Osteocyte (in vitro differentiated cells): ENCODE measurements at regions not wholly inside any gene's neighbourhood (a gene's known extent, or its start where the extent isn't known, plus 50 kb on each side); places are given as distances from the start of the nearest gene placed in this dataset.

ENCODE experiments used
- DNase-seq: peaks from one replicate; pipeline ENCODE4 v3.0.0; 2021; ENCODE audit warnings: mixed read lengths; ENCODE audit not compliant: unreplicated experiment; ENCODE audit errors: extremely low spot score
- H3K27ac Mint-ChIP-seq: one replicate; pipeline ENCODE4 v1.8.0; 2021; ENCODE audit warnings: mild to moderate bottlenecking, mixed read lengths; ENCODE audit not compliant: unreplicated experiment
- H3K27me3 Mint-ChIP-seq: one replicate; pipeline ENCODE4 v1.8.0; 2021; ENCODE audit warnings: mixed read lengths; ENCODE audit not compliant: unreplicated experiment
- H3K36me3 Mint-ChIP-seq: one replicate; pipeline ENCODE4 v1.8.0; 2021; ENCODE audit warnings: mixed read lengths; ENCODE audit not compliant: unreplicated experiment
- H3K4me1 Mint-ChIP-seq: one replicate; pipeline ENCODE4 v1.8.0; 2021; ENCODE audit warnings: mixed read lengths; ENCODE audit not compliant: unreplicated experiment
- H3K4me3 Mint-ChIP-seq: one replicate; pipeline ENCODE4 v1.8.0; 2021; ENCODE audit warnings: mild to moderate bottlenecking, moderate library complexity, mixed read lengths; ENCODE audit not compliant: unreplicated experiment
- H3K9me3 Mint-ChIP-seq: one replicate; pipeline ENCODE4 v1.8.0; 2021; ENCODE audit warnings: mixed read lengths; ENCODE audit not compliant: unreplicated experiment
- CTCF ChIP-seq: fragments of 200-600 bp; sonication (generic); IDR thresholded peaks from 2 replicates; pipeline ENCODE4 v1.5.0; 2021; ENCODE audit warnings: antibody characterized with exemption, mild to moderate bottlenecking, moderate library complexity

GRCh38 chr2:75317316-75317715 is 118.0 kb upstream of the TACR1 start:
- no peak for TF ChIP-seq CTCF
- no peak for DNase-seq
- H3K9me3 Mint-ChIP-seq = no peaks in the 10 kb centered on the region
- H3K27me3 Mint-ChIP-seq = peaks cover 7% of the 10 kb centered on the region
- no peak overlapping the region for H3K4me3 Mint-ChIP-seq
- no peak overlapping the region for H3K27ac Mint-ChIP-seq
- H3K4me1 Mint-ChIP-seq = no peaks in the 10 kb centered on the region
- H3K36me3 Mint-ChIP-seq = no peaks in the 10 kb centered on the region

DNA sequence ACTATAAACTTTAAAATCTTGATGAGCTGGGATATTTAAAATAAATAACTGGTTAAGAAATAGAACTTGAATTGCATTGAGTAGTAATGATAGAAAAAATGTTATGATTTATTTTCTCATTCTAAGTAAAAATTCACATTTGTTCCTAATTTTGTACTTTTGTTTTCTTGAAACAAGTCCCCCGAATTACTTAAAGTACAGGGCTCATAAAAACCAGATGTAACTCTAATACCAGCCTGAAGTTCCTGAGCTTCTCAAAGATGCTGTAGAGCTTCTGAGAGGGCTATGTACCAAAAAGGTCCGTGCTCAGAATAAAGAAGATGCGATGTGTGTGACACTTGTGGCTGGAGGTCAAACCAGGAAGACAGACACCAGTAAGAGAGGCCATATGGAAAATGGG is 116.1 kb upstream of the TACR1 start:
- no peaks in the 10 kb centered on the region for H3K9me3 Mint-ChIP-seq
- no peak overlapping the region for H3K4me3 Mint-ChIP-seq
- no peak for DNase-seq
- H3K4me1 Mint-ChIP-seq = peaks cover 4% of the 10 kb centered on the region
- no peak for TF ChIP-seq CTCF
- no peak overlapping the region for H3K27ac Mint-ChIP-seq
- H3K27me3 Mint-ChIP-seq = peaks cover 7% of the 10 kb centered on the region
- H3K36me3 Mint-ChIP-seq = no peaks in the 10 kb centered on the region

DNA sequence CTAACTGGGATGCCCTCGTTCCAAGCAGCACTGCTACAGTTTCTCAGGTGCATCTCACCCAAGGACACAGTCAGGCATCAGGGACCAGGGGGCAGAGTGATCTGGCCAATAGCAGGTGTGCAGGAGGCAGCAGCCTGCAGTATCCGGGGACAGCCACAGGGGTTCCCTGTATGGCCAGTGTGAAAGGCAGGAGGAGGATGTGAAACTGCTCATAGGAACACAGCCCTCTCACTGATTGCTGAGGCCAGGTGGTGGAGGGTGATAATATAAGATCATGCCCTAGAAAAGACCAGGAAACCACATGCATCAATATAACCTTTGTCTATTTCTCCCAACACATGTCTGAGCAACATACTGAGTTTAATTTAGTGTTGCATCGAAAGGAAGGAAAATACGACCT is 112.7 kb upstream of the TACR1 start:
- Mint-ChIP-seq H3K4me1 (peaks cover 4% of the 10 kb centered on the region), H3K9me3 (no peaks in the 10 kb centered on the region), H3K4me3 (no peak overlapping the region), H3K36me3 (no peaks in the 10 kb centered on the region), H3K27me3 (no peaks in the 10 kb centered on the region), H3K27ac (no peak overlapping the region)
- DNase-seq = no peak
- no peak for TF ChIP-seq CTCF

GRCh38 chr2:75311521-75311920 is 112.2 kb upstream of the TACR1 start:
- H3K9me3 Mint-ChIP-seq = no peaks in the 10 kb centered on the region
- H3K27me3 Mint-ChIP-seq = no peaks in the 10 kb centered on the region
- H3K4me3 Mint-ChIP-seq = no peak overlapping the region
- H3K4me1 Mint-ChIP-seq = peaks cover 4% of the 10 kb centered on the region
- TF ChIP-seq CTCF = no peak
- no peaks in the 10 kb centered on the region for H3K36me3 Mint-ChIP-seq
- H3K27ac Mint-ChIP-seq = no peak overlapping the region
- no peak for DNase-seq

DNA sequence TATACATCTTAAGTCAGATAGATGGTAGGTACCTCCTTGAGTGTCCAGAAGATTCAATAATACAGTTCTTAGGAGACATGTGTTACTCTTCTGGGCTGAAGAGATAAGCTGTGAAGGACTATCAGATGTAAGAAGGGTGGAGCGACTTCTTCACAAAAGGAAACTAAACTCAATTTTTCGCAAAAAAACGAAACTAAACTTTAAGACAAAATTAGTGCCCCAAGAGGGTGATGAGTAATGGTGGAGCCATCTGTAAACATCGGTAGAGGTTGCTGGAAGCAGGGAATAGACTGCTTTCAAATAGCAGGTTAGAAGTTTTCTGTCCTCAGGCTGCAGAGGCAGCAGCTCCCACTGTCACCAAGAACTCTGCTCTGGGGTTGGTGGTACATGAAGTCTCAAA is 111.6 kb upstream of the TACR1 start:
- Mint-ChIP-seq H3K4me3 (no peak overlapping the region), H3K27ac (no peak overlapping the region), H3K4me1 (peaks cover 4% of the 10 kb centered on the region), H3K27me3 (no peaks in the 10 kb centered on the region), H3K9me3 (no peaks in the 10 kb centered on the region), H3K36me3 (no peaks in the 10 kb centered on the region)
- no peak for DNase-seq
- no peak for TF ChIP-seq CTCF
